NOMO-1 treated with DMSO at 0.1 percent for 48 hours (cell line): ENCODE measurements at regions not wholly inside any gene's neighbourhood (a gene's known extent, or its start where the extent isn't known, plus 50 kb on each side); places are given as distances from the start of the nearest gene placed in this dataset.

Source experiments
- DNase-seq: peaks from one replicate; lab custom pipeline; 2025; ENCODE audit not compliant: unreplicated experiment; lab: John Stamatoyannopoulos, UW

DNA sequence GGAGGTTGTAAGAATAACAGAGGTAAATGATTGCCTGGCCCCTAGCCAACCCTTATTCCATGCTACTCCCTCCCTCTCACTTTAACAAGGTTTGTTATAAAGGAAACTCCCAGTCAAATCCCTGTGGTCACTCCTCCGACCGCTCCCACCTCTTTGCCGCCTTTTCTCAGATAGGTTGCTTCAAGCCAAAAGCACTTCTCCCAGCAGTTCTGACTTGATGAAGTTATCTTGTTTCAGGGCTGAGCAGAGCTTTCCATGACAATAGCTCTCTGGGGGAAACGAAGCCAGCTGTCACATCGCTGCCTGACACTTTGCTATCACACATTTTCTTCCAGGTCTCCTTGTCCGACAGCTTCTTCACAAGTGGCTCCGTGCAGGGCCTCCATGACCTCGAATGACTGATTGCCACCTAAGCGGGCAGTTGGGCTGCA, 278.6 kb downstream of the HAPSTR1 start:
- no peak for DNase-seq

GRCh38 chr16:9371713-9372448, 280.4 kb downstream of the HAPSTR1 start:
- no peak for DNase-seq

- DNase-seq, result no peak
Measured at GRCh38 chr16:9372934-9373890, 281.8 kb downstream of the HAPSTR1 start.

DNA sequence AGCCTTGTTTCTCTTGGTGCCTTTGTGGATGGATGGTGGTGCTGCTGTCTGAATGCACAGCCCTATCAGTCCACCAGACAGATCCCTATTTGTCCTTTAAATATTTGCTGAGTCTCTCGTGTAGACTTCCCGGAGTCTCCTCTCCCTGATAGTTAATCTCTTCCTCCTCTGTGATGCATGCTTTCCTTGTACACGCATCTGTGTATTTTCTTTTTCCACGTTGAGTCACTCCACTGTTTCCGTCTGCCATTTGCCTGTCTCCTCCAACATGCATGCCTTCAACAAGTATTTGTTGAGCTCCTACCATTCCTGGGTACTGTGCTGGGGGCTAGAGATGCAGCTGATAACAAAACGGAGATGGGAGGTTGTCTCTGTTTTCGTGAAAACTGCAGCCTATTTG, 282.6 kb downstream of the HAPSTR1 start:
- no peak for DNase-seq

GRCh38 chr16:9378876-9379275, 287.4 kb downstream of the HAPSTR1 start:
- peak; percentile 4 for DNase-seq

GRCh38 chr16:9380221-9380620, 288.8 kb downstream of the HAPSTR1 start:
- no peak for DNase-seq

GRCh38 chr16:9381399-9381798, 290.0 kb downstream of the HAPSTR1 start:
- no peak for DNase-seq

DNA sequence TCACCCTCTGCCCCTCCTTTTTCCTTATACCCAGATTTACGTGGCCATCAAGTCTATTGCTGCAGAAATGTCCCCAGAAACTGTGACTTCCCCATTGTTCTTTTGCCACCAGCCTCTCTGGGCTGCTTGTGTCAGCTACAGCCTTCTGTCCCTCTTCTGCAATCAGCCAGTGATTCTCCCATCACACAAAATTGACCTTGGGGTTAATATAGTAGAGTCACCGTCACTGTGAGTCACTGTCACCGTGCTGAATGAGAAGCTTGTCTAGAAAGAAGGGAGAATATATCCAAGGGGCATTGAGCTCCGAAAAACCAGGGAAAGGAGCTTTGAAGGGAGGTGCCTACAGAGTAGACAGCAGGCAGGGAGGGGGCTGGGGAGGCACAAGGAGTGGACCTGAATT, 290.5 kb downstream of the HAPSTR1 start:
- no peak for DNase-seq

DNA sequence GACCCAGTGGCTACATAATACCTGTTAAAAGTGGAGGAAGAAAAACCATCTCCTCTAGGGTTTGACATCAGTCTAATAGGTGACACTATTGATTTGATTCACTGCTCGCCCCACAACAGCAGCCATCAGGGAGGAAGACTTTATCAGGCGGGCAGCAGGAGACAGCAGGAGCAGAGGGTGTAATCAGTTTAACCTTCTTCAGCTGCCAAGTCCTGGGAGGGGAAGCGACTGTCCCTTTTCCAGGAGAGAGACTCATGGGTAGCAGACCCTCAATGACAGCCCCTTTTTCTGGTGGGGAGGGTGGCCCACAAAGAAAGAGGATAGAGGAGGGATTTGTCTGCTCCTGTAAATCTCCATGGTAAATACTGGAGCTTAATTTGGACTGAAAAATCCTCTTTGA, 291.8 kb downstream of the HAPSTR1 start:
- no peak for DNase-seq

DNA sequence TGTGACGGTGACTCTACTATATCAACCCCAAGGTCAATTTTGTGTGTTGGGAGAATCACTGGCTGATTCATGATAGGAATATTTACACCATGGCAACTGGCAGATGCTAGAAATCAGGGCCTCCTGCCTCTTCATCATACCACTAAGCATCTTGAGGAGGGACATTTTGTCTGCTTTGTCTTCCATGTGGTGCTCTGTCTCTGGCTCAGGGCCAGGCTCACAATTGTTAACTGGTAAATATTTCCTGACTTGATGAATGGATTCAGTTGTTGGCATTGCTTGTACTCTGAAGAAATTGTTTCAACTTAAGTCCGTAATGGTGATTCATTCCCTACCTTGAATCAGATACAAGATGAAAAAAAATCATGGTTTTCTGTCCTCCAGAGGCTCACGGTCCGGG, 292.7 kb downstream of the HAPSTR1 start:
- DNase-seq, result no peak

GRCh38 chr16:9389543-9390207, 298.2 kb downstream of the HAPSTR1 start:
- no peak for DNase-seq

- DNase-seq, result no peak
Measured at GRCh38 chr16:9392956-9393355, 301.5 kb downstream of the HAPSTR1 start.

GRCh38 chr16:9393591-9393990, 302.1 kb downstream of the HAPSTR1 start:
- no peak for DNase-seq

DNA sequence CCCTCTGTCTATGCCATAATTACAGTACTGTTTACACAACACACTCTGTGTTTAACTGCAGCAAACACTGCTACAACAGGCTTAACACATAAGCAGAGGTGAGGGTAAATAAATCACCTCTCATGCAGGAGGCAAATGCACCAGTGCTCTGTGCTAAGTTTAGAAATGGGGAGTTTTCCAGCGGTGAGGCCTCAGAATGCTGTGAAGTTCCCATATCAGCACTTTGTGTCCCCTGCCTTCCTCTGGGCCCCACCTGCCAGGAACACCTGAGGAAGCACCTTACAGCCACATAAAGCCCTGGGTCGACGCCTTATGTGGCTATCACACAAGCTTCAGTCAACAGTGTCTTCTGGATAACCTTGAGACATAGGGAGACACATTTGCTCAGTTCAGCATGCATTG, 304.5 kb downstream of the HAPSTR1 start:
- DNase-seq, result no peak

DNA sequence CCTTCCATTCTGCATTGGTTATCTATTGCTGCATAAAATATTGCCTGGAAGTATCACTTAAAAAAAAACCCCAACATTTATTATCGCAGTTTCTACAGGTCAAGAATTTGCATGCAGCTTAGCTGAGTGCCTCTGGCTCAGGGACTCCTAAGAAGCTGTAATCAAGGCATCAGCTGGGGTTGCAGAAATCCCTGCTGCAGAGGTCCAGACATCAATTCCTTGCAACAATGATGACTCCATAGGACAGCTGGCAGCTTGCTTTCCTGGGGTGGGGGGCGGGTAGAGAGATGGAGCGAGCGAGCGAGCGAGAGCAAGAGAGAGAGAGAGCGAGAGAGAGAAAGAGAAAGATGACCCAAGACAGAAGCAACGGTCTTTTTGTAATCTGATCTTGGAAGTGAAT, 308.1 kb downstream of the HAPSTR1 start:
- no peak for DNase-seq

GRCh38 chr16:9401173-9401572, 309.7 kb downstream of the HAPSTR1 start:
- DNase-seq, result no peak

DNA sequence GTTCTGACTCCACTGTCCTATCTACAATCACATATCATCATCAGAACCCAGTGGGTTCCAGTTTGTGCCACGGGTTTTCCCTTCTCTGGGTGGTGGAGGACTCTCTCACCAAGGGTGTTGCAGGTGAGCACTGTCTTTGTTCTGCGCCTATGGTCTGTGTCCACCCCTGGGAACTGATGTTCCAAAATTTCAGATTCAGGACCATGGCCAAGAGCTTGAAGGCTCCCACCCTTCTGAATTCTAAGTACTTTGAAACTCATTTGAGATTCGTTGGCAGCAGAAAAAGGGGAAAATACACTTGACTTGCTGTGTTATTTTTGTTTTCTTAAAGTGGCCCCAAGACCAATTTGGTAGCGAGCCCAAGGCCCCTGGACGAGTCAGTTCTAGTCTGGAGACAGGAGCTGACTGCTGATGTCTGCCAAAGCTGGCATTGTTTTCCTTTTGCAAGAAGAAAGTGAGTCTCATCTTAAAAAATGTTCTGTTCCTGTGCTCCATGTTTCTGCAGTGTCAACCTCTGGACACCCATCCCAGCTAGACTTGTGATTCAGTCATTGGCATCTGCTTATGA, 310.9 kb downstream of the HAPSTR1 start:
- no peak for DNase-seq

DNA sequence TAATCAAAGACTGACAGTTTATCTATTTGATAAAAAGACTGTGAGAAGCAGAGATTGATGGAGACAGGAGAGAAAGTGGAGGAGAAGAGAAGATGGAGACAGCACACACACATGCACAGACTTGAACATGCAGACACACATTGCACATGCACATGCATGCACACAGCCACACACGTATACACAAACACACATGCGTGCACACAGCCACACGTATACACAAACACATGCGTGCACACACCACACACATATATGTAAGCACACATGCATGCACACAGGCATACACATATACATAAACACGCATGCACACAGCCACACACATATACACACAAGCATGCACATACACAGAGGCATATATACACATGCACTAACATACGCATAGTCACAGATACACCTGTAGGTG, 313.4 kb downstream of the HAPSTR1 start:
- DNase-seq, result no peak

GRCh38 chr16:9406038-9406712, 314.7 kb downstream of the HAPSTR1 start:
- no peak for DNase-seq

- DNase-seq, result no peak
Measured at GRCh38 chr16:9407206-9407758, 315.8 kb downstream of the HAPSTR1 start.
